Stimulated activated CD8-positive, alpha-beta memory T cell treated with anti-CD3 and anti-CD28 coated beads, Interleukin-12 subunit alpha, Interleukin-12 subunit beta, amount 100 ng/mL, for 24 hours (primary cell): ENCODE measurements at regions not wholly inside any gene's neighbourhood (a gene's known extent, or its start where the extent isn't known, plus 50 kb on each side); places are given as distances from the start of the nearest gene placed in this dataset.
"Not testable (repeated sequence)": the region's sequence is repeated elsewhere in the genome, so short reads cannot be mapped to it uniquely, and the experiment has no call there.

Source experiments
- DNase-seq: peaks from one replicate; pipeline ENCODE4 v3.0.0-alpha.2; 2020; ENCODE audit errors: extremely low read depth

- no peak for DNase-seq
Measured at GRCh38 chr9:93813221-93814076, 141.7 kb downstream of the BARX1 start.

- DNase-seq = no peak
Measured at GRCh38 chr9:93812410-93812668, 142.8 kb downstream of the BARX1 start.

DNA sequence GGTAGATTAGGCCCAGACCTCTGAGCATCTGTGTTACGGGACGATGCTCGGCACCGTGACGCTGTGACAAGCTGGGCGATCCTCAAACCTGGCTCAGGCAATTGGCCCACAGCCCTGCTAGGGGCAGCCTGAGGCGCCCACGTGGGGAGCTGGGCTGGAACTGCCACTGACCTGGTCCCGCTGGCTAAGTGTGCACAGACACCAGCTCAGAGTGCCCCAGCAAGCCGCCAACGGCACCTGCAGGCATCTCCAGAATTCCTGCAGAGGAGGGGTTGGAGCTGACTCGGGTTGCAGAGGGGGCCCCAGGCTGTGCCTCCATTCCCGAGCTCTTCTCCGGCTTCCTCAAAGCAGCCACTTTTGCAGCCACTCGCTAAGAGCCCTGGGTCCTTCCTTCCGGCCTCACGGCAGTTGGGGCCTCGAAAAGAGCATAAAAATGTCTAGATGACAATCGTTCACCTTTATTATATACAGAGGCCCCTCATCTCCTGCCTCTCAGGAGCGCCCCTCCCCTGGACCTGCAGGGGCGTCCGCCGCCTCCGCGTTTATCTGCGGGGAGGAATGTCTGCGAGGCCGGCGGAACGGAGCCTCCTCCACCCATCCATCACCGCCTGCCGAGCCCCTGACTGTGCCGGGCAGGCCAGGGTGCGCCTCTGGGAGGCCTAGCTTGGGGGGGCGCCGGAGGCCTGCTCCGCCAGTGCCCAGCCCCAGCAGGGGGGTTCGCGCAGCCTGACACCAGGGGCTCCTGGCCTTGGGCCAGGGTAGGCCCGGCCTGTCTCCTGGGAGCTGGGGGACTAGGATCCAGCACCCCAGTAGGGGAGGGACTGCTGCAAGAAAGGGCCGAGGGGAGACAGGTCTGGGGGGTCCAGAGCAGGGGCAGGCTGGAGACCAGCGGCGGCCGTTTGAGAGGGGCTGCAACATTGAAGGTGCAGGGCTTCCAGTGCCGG is 144.9 kb downstream of the BARX1 start:
- DNase-seq = no peak

GRCh38 chr9:93809204-93809940 is 145.8 kb downstream of the BARX1 start:
- no peak for DNase-seq

- no peak for DNase-seq
Measured at GRCh38 chr9:93808115-93809029, 146.8 kb downstream of the BARX1 start.

DNA sequence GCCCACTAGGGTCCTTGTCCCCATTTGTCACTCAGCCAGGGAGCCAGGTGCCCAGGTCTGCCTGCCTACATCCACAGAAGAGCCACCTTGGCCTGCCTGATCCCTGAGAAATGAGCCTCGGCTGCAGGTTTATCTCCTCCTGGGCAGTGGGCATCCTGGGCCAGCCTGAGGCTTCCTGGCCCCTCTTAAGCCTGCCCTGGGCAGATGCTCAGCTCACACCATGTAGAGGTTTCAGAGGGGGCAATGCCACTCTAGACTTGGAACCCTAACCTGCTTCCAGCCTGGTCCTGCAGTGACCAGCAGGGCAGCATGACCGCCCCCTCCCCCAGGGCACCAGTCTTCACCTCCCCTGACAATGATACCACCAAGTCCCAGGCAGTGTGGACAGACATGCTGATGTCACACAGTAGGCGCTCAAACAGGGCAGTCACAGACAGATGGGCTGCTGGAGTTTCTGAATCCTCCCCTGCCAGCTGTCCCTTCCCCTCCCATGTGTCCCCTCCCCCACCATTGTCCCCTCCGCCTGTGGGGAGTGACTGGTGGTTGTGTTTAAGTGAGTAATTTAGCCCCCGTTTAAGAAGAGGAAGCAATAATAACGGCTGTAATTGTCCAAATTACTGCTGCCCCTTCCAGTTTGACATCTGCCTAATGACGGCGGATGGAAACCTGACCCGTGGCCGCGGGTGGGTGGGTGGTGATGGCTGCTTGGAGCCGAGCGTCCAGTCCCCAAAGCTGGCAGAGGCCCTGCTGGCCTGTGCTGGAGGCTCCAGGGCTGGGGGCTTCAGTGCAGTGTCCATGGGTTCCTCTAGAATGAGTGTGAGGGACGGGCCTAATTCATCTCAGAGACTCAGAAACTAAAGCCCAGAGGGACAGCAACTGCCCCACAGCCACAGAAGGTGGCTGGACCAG is 147.7 kb downstream of the BARX1 start:
- no peak for DNase-seq

DNA sequence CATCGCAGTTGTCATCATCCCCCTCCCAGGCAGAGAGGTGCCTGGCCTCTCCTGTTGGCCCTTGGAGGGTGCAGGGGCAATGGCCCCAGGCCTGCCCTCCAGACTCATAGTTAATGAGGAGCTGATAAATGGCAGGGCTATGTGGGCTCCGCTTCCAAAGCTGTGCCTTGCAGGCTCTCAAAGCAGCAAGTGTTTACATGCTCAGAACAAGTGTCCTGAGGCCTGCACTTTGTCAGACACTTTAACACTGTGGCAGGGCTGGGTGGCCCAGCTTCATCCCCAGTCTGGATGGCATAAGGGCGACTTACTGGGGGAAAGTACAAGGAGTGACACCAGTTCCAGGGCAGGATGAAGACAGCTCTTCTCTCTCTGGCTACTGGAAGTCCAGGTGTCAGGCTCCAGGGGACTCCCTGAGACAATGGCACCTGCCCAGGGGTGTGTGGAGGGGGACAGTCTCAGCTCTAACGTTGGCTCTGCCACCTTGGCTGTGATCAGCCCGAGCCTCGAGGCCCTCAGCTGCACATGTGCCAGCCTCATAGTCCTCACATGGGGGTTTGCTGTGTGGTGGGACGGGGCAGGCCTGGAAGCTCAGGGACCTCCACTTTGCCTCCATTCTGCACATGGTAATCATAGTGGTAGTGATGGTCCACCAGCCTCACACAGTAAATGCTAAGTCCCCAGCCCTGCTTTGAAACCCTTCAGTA is 153.4 kb downstream of the BARX1 start:
- DNase-seq = no peak

- no peak for DNase-seq
Measured at GRCh38 chr9:93801120-93801519, 154.0 kb downstream of the BARX1 start.

GRCh38 chr9:93792358-93792757 is 162.8 kb downstream of the BARX1 start:
- DNase-seq = no peak

- no peak for DNase-seq
Measured at GRCh38 chr9:93786204-93786603, 169.0 kb downstream of the BARX1 start.

GRCh38 chr9:93776873-93777272 is 178.3 kb downstream of the BARX1 start:
- DNase-seq = no peak

GRCh38 chr9:93776256-93776655 is 178.9 kb downstream of the BARX1 start:
- DNase-seq = no peak

GRCh38 chr9:93774331-93775102 is 180.6 kb downstream of the BARX1 start:
- DNase-seq = no peak

DNA sequence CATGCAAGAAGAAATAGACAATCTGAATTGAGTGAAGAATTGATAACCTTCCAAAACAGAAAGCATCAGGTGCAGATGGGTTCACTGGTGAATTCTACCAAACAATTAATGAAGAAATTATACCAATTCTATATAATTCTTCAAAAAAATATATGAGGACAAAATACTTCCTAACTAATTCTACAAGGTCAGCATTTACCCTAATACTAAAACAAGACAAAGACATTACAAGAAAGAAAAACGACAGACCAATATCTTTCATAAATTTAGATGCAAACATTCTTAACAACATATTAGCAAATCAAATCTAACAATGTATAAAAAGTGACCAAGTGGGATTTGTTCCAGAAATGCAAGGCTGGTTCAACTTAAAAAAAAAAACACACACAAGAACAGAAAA is 183.9 kb downstream of the BARX1 start:
- DNase-seq = no peak

DNA sequence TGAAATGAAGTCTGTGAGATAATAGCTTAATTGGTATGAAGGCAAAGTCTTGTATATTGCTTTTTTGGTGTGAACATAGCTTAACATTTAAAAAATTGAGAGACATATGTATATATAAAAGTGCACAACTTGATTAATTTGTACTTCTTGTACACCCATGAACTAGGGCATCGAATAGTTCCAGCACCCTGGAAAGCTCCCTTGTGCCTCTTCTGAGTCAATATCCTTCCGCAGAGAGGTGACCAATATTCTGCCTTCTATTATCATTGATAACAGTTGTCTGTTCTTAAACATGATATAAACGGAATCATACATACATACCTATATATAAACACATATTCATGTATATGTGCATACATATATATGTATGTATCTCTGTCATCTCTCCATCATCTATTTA is 185.4 kb downstream of the PHF2 start:
- DNase-seq = no peak

- no peak for DNase-seq
Measured at GRCh38 chr9:93750045-93750444, 173.7 kb downstream of the PHF2 start.

DNA sequence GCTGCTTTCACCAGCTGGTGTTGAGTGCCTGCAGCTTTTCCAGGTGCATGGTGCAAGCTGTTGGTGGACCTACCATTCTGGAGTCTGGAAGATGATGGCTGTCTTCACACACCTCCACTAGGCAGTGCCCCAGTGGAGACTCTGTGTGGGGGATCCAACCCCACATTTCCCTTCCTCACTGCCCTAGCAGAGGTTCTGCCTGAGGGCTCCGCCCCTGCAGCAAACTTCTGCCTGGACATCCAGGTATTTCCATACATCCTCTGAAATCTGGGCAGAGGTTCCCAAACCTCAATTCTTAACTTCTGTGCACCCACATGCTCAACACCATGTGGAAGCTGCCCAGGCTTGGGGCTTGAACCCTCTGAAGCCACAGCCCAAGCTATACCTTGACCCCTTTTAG is 172.4 kb downstream of the PHF2 start:
- not testable (repeated sequence) for DNase-seq

- DNase-seq = no peak
Measured at GRCh38 chr9:93731963-93732362, 155.6 kb downstream of the PHF2 start.

DNA sequence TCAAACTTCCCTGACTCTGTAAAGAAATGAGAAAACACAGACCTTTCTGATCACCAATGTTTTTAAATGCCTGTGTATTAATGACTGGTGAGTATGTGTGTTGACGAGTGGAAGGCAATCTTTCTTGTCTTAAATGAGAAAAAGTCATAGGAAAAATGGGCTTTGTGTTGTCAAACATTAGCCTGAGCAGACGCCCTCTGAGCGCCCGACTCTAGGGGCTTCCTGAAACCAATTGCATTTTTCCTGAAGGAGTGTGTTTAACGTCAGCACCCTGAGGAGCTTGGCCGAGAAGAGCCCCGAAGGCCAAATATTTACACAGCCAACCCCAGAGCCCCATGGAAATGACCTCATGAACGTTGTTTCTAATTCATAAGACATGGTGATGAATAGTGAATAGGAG is 154.3 kb downstream of the PHF2 start:
- DNase-seq = no peak
